ENCODE measurements at regions not wholly inside any gene's neighbourhood (a gene's known extent, or its start where the extent isn't known, plus 50 kb on each side); places are given as distances from the start of the nearest gene placed in this dataset.

DNA sequence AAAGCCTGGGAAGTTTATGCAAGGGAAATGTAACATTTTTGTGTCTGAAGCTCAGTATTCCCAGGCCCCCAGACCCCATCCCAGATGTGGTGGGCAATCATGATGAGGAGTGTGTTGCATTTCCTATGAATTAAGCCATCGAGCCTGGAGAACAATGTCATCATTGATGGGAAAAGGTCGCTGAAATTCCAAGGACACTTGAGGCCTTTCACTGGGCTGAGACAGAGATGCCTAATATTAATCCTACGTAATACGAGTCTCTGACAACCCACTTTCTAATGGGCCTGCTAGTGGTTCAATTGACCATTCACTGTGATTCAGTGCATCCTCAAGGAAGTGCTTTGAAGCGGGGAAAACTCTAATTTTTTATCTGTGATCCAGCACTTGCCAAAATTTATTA is 291.6 kb downstream of the PLPP3 start:
- Histone ChIP-seq H3K4me2 (ENCODE audit: low read depth, low read length) (no peak overlapping the region), H3K79me2 (ENCODE audit: insufficient read depth, low read length) (no peaks in the 10 kb centered on the region), H2AFZ (ENCODE audit: low read length) (no peak overlapping the region), H3K27ac (ENCODE audit: extremely low read length, insufficient read depth, low read length) (no peak overlapping the region), H3K4me3 (replicated peaks in 1 of 3; ENCODE audit: insufficient read depth in 1 of 3, low read depth in 2 of 3, low read length in 3 of 3) (no peak overlapping the region), H3K9me3 (ENCODE audit: low read length) (no peaks in the 10 kb centered on the region), H3K27me3 (ENCODE audit: control insufficient read depth in 1 of 2, insufficient read depth in 2 of 2, low read length in 2 of 2) (no peaks in the 10 kb centered on the region), H3K9ac (ENCODE audit: insufficient read depth, low read depth, low read length) (no peak overlapping the region), H3K4me1 (ENCODE audit: insufficient read depth, low read length) (peaks cover 47% of the 10 kb centered on the region), H4K20me1 (ENCODE audit: insufficient read depth, low read length) (no peaks in the 10 kb centered on the region), H3K36me3 (replicated peaks in 1 of 2; ENCODE audit: control insufficient read depth in 1 of 2, insufficient read depth in 2 of 2, low read length in 2 of 2) (no peaks in the 10 kb centered on the region)
- ChIA-PET CTCF (ENCODE audit: low intra/inter-chr PET ratio, low total read pairs) (no interaction called here), POLR2A (no interaction called here)
- FAIRE-seq (no peak), ATAC-seq (no peak), DNase-seq (ENCODE audit: low spot score) (no peak)
- intact Hi-C loops (cut with micrococcal nuclease; ENCODE audit: unreplicated experiment): no loop called here
- WGBS (ENCODE audit: low lambda C conversion rate): 72% methylated on average over 5 of the region's 5 CpGs
- BruUV-seq (replicated peaks): no TSS peak
- no peak for TF ChIP-seq LBX2 (CRISPR knock-in tag; IDR thresholded peaks at IDR 0.05; ENCODE audit: borderline replicate concordance)
- no peak for TF ChIP-seq U2AF1 (optimal IDR thresholded peaks at IDR 0.05; ENCODE audit: low read depth, low read length)
- no peak for TF ChIP-seq ZNF564 (CRISPR knock-in tag; IDR thresholded peaks at IDR 0.05)
- no peak for TF ChIP-seq SUZ12 (IDR thresholded peaks at IDR 0.05; ENCODE audit: low read depth, low read length)
- TF ChIP-seq KAT8 (CRISPR knock-in tag; IDR thresholded peaks at IDR 0.05): no peak
- TF ChIP-seq HNRNPK (IDR thresholded peaks at IDR 0.05; ENCODE audit: low read depth, low read length, poor library complexity, severe bottlenecking): no peak
- in situ Hi-C loops (cut with HindIII; ENCODE audit: extremely low pct_ligation_motif_present, low pct_unique_long_range_greater_than_20kb): no loop called here

DNA sequence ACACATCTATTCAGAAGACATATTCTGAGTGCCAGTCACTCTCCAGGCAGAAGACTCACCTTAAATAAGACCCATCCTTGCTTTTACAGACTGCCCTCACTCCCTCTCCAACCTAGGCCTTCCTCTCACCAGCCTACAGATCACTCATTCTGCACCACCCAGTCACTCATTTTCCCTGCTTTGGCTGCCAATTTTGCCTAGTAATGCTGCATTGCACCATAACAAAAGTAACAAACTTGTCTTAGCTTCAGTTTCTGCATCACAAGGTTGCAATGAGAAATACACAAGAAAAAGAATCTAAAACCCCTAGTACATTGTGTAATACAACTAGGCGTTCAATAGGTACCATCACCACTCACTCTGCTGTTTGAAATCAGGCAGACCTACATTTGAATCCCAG is 292.4 kb downstream of the PLPP3 start:
- H3K9ac ChIP-seq (ENCODE audit: insufficient read depth, low read depth, low read length): no peak overlapping the region
- no peaks in the 10 kb centered on the region for H3K9me3 ChIP-seq (ENCODE audit: low read length)
- H3K27me3 ChIP-seq (ENCODE audit: control insufficient read depth in 1 of 2, insufficient read depth in 2 of 2, low read length in 2 of 2): no peaks in the 10 kb centered on the region
- no peak overlapping the region for H2AFZ ChIP-seq (ENCODE audit: low read length)
- no peak overlapping the region for H3K4me3 ChIP-seq (replicated peaks in 1 of 3; ENCODE audit: insufficient read depth in 1 of 3, low read depth in 2 of 3, low read length in 3 of 3)
- WGBS (ENCODE audit: low lambda C conversion rate): 88% methylated on average over 1 of the region's 1 CpG
- no TSS peak for BruUV-seq (replicated peaks)
- ATAC-seq (no peak), DNase-seq (ENCODE audit: low spot score) (no peak), FAIRE-seq (no peak)
- in situ Hi-C loops (cut with HindIII; ENCODE audit: extremely low pct_ligation_motif_present, low pct_unique_long_range_greater_than_20kb): no loop called here
- no peaks in the 10 kb centered on the region for H4K20me1 ChIP-seq (ENCODE audit: insufficient read depth, low read length)
- H3K4me2 ChIP-seq (ENCODE audit: low read depth, low read length): no peak overlapping the region
- no peak for TF ChIP-seq ZNF576 (CRISPR knock-in tag; IDR thresholded peaks at IDR 0.05)
- no peak for TF ChIP-seq MTERF4 (CRISPR knock-in tag; IDR thresholded peaks at IDR 0.05)
- no peak for TF ChIP-seq MTA3 (CRISPR knock-in tag; IDR thresholded peaks at IDR 0.05)
- TF ChIP-seq TP53 (CRISPR knock-in tag; conservative IDR thresholded peaks at IDR 0.05): no peak
- no peak for TF ChIP-seq ZNF678 (CRISPR knock-in tag; IDR thresholded peaks at IDR 0.05)
- TF ChIP-seq NFYB (CRISPR knock-in tag; IDR thresholded peaks at IDR 0.05): no peak
- no peak for TF ChIP-seq ZNF362 (CRISPR knock-in tag; IDR thresholded peaks at IDR 0.05; ENCODE audit: borderline replicate concordance)
- no peak for TF ChIP-seq SYNCRIP (IDR thresholded peaks at IDR 0.05; ENCODE audit: insufficient read depth, low read depth, low read length)
- H3K27ac ChIP-seq (ENCODE audit: extremely low read length, insufficient read depth, low read length): no peak overlapping the region
- H3K4me1 ChIP-seq (ENCODE audit: insufficient read depth, low read length): peaks cover 47% of the 10 kb centered on the region
- intact Hi-C loops (cut with micrococcal nuclease; ENCODE audit: unreplicated experiment): no loop called here
- H3K36me3 ChIP-seq (replicated peaks in 1 of 2; ENCODE audit: control insufficient read depth in 1 of 2, insufficient read depth in 2 of 2, low read length in 2 of 2): no peaks in the 10 kb centered on the region
- CTCF ChIA-PET (ENCODE audit: low intra/inter-chr PET ratio, low total read pairs): no interaction called here
- H3K79me2 ChIP-seq (ENCODE audit: insufficient read depth, low read length): no peaks in the 10 kb centered on the region
- POLR2A ChIA-PET: no interaction called here
